ENCODE measurements at regions not wholly inside any gene's neighbourhood (a gene's known extent, or its start where the extent isn't known, plus 50 kb on each side); places are given as distances from the start of the nearest gene placed in this dataset.

GRCh38 chr3:46768061-46768460, 50.4 kb upstream of the PRSS50 start:
- Histone ChIP-seq H3K27ac (ENCODE audit: low read length) (no peak overlapping the region), H2AFZ (ENCODE audit: low read length) (no peak overlapping the region), H4K20me1 (ENCODE audit: low read length) (no peaks in the 10 kb centered on the region), H3F3A (ENCODE audit: low read length, unreplicated experiment) (no peaks in the 10 kb centered on the region), H3K9me2 (replicated peaks; ENCODE audit: low read length) (no peaks in the 10 kb centered on the region), H3K4me3 (ENCODE audit: low read length) (no peak overlapping the region), H3K36me3 (ENCODE audit: low read depth, low read length) (no peaks in the 10 kb centered on the region), H3K27me3 (ENCODE audit: low read length) (no peaks in the 10 kb centered on the region), H3K4me2 (ENCODE audit: low read length) (no peak overlapping the region), H3K9me3 (ENCODE audit: low read length) (peaks cover 13% of the 10 kb centered on the region; the same call in 1 of the 2 replicates), H3K4me1 (ENCODE audit: insufficient read depth, low read length) (no peaks in the 10 kb centered on the region), H3K79me2 (ENCODE audit: low read length) (no peaks in the 10 kb centered on the region), H3K9ac (ENCODE audit: low read length) (no peak overlapping the region)
- DNase-seq (no peak), ATAC-seq (no peak)
- TF ChIP-seq EZH2phosphoT487 (IDR thresholded peaks at IDR 0.05; ENCODE audit: borderline replicate concordance, low read length): no peak
- ChIA-PET POLR2A (ENCODE audit: unreplicated experiment) (no interaction called here), CTCF (no interaction called here)
- BruUV-seq (replicated peaks): no TSS peak
- intact Hi-C loops (cut with micrococcal nuclease): no loop called here

All from PC-3 (cell line).